Thyroid gland (tissue), 4 donors: ENCODE measurements at regions not wholly inside any gene's neighbourhood (a gene's known extent, or its start where the extent isn't known, plus 50 kb on each side); places are given as distances from the start of the nearest gene placed in this dataset.

Source experiments
- CTCF ChIP-seq, 6 experiments: fragments of 200-600 bp in 3 of 6; fragments of 450-650 bp in 3 of 6; sonication (generic) in 3 of 6; IDR thresholded peaks; one replicate each; pipeline ENCODE4 v1.5.1; 2016 to 2019; ENCODE audit warnings: antibody characterized with exemption in 6 of 6, mild to moderate bottlenecking in 2 of 6, inconsistent platforms in 1 of 6, moderate library complexity in 1 of 6
- POLR2A ChIP-seq, 2 donors: fragments of 450-650 bp; IDR thresholded peaks; one replicate each; pipeline ENCODE4 v1.6.1; 2017; ENCODE audit warnings: antibody characterized with exemption in 2 of 2, mild to moderate bottlenecking in 2 of 2, moderate library complexity in 1 of 2

GRCh38 chr16:51022955-51023354, 128.1 kb downstream of the SALL1 start:
- TF ChIP-seq POLR2A (IDR thresholded peaks at IDR 0.05) (no peak), CTCF (IDR thresholded peaks at IDR 0.05) (no peak)
